ENCODE measurements at regions not wholly inside any gene's neighbourhood (a gene's known extent, or its start where the extent isn't known, plus 50 kb on each side); places are given as distances from the start of the nearest gene placed in this dataset.

DNA sequence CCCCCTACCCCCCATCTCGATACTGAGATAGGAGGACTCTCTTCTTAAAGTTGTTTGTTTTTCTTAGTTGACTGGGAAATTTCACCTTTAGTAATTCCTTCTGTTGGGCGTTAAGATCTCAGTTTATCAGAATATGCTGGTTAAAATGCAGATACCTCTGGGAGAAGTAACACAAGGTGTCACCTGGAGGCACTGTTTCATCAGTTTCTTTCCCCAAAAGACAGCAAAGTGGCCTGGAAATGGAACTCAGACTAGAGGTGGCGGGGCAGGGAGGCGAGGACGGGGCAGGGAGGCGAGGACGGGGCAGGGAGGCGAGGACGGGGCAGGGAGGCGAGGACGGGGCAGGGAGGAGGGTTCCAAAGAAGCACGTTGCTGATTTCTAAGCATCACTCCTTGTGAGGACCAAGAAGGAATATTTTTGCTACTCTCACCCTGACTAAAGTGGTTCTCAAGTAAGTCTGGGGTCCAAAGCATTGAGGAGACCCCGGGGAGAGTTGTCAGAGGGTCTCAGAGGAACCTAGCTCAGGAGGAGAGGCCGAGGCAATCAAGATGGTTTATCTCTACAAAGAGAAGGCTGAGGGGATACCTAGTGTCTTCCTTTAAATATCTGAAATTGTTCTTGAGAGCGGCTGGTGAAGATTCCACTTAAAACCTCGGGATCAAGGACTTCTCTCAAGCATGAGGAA, 147.0 kb upstream of the B3GAT1 start:
- DNase-seq, result no peak

DNA sequence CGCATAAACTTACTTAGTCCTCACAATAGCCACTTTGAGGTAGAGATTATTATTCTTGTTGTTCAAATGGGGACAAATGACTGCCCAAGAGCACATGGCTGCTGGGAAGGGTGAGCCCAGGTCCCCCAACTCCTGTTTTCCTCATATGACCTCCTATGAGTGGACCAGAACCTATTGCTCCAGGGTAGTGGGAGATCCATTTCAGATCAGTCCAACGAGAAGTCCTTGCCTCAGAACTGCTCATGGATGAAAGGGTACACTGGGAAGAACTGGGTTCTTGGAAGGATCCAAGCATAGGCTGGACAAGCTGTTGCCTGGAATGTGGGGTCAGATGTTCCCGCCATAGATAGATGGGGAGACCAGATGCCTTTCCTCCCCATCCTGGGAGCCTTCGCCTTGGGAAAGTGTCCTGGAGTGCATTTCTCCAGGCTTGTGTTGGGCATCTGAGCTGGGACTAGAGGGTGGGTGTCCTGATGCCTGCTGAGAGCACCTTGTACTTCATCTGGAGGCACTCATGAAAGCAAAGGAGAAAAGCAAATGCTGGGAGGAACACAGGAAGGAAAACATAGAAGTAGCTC, 146.3 kb upstream of the B3GAT1 start:
- DNase-seq, result no peak

DNA sequence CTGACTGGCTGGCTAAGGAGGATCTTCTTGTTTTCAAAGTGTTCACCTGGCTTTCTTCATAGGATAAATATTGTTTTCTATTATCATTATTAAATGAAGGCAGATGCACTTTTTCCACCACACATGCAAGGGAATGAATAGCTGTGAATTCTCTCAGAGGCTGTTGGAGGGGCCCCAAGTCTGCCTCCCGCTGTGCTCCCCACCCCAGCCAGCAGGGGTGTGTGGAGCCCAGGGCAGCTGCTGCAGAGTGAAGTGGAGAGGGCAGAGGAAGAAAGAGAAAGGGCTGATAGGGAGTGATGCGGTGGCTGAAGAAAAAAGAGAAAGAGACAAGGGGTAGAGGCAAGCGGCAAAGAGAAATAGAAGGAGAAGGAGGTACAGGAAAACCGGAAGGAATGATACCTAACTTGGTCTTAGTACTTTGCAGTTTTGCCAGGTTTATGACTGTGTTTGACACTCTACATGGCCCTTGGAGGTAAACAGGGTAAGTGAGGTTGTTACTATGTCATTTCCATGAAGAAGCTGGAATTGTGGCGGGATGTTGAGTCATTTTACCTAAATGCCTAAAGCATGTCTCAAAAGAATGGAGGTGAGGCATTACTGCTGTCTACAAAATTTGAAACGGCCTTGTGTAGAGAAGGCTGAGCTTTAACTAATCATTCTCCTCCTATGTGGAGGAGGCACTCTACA, 145.7 kb upstream of the B3GAT1 start:
- DNase-seq, result no peak

DNA sequence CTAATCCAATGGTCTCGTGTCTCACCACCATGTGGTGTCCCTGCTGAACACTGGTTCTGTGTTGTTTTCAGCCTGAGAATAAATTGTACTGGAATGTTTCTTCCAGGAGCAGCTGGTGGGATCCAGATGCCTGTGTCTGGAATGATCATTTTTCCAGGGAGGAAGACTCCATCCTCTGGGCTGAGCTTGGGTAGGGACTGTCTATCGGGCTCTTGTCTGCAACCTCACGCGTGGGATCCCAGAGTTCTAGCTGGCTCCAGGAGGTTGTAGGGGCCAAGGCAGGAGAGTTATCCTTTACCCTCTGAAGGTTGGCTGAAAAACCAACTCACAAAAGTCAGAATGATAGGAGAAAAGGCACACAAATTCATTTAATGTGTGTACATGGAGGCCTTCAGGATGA, 144.1 kb upstream of the B3GAT1 start:
- no peak for DNase-seq

DNA sequence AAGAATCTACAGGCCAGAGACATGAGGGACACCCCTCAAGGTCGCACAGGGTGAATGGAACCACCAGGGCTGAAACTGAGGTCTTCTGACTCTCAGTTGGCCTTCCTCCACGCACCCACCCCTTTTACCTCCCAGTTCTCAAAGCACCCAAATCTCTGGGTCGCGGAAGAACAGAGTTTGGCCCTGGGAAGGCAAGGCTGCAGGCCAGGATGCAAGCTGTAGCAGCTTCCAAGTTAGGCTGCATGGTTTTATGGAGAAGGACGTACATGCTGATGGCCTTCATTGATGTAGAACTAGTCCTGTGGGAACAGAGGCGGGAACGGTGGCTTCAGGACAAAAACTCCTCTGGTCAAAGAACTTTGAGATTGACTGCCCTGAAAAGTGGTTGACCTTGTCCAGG, 143.5 kb upstream of the B3GAT1 start:
- DNase-seq, result no peak

DNA sequence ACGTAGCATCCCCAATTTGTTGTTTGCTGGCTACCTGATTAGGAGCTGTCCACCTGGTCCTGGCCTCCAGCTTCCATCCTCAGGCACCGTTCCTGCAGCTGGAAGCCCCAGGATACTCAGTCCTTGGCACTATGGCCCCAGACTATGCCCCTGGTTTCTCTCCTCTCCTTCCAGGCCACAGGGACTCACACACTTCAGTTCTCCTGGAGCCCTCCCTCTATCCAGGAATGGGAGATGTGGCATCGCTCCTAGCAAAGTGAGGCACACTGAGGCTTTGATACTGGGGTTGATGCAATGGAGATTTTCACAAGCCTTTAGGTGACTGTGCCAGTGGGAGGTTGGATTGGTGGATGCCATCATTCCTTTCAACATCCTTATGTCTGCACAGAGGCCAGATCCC, 142.8 kb upstream of the B3GAT1 start:
- no peak for DNase-seq

DNA sequence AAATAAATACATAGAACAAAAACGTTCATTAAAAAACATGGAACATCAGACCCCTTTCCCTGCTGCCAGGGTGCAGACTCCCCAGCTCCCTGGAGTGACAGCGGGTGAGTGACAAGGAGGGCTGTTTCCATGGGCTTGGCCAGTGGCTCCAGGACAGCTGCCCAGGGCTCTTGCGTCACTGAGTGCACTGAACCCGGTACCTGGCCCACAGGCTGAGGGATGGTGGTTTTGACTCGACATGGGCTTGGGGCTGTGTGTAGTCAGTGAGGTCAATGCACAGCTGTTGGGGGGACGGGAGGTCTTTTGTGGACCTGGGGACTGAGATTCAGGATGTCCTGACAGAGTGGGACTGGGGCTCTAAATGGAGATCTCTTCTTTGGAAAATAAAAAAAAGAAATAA, 142.1 kb upstream of the B3GAT1 start:
- DNase-seq, result no peak

DNA sequence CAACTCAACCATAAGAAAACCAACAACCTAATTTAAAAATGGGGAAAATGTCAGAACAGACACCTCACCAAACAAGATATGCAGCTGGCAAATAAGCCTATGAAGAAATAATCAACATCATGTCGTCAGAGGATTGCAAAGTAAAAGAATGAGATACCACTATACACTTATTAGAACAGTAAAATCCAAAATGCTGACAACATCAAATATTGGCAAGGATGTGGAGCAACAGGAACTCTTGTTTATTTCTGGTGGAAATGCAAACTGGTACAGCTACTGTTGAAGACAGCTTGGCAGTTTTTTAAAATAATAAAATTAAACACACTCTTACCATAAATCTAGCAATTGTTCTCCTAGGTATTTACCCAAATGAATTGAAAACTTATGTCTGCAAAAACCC, 140.7 kb upstream of the B3GAT1 start:
- DNase-seq, result no peak

DNA sequence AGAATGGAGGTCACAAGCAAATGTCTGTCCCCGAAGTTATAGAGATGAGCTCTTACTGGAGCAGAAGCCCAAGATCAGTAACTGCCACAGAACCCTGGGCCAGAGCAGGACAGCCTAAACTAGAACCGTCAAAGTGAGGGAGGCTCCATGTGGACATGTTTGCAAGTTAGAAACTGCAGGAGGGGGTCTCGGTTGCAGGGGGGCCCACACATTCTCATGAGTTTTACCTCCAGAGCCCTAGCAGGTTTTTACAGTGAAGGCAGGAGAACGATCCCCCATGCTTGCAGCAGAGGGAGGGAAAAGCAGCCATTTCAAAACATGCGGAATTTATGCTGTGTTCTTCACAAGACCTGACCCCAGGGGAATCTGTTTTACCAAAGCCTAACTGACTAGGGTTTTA, 133.5 kb upstream of the B3GAT1 start:
- DNase-seq, result no peak

DNA sequence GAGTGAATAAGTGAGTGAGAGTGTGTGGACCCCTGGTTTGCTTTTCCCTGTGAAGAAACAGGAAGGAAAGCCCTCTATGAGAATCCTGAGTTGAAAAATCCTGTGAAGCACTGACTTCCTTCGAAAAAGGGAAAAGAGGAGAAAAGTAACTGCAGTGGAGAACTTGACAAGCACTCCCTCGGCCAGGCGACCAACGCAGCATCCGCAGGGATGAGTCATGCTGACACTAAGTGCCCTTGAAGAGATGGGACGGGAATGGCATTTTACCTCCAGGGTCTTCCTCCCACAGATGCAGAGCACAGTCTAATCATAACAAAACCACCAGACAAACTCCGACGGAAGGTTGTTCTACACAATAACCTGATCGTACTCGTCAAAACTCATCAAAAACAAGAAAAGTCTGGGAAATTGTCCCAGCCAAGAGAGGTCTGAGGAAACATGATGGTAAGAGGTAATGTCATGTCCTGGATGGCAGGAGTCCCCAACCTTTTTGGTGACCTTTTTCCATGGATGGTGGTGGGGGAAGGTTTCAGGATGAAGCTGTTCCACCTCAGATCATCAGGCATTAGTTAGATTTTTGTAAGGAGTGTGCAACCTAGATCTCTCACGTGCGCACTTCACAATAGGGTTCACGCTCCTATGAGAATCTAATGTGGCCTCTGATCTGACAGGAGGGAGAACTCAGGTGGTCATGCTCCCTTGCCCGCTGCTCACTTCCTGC, 132.2 kb upstream of the B3GAT1 start:
- no peak for DNase-seq

DNA sequence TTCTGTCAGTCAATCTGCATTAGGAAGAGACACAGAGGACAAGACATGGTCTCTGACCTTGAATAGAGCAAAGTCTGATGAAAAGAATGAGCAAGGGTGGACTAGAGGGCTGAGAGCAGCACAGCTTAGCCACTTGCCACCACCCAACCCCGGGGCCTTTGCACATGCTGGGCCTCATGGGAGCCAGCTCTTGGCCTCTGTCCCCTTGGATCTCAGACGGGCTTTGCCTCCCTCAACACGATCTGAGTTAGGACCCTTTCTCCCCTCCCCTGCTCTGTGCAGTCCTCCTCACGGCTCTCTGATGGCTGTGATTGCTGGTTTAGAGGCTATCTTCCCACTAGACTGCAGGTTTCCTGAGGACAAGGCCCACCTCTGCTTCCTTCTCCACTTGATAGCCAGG, 131.6 kb upstream of the B3GAT1 start:
- DNase-seq, result no peak

DNA sequence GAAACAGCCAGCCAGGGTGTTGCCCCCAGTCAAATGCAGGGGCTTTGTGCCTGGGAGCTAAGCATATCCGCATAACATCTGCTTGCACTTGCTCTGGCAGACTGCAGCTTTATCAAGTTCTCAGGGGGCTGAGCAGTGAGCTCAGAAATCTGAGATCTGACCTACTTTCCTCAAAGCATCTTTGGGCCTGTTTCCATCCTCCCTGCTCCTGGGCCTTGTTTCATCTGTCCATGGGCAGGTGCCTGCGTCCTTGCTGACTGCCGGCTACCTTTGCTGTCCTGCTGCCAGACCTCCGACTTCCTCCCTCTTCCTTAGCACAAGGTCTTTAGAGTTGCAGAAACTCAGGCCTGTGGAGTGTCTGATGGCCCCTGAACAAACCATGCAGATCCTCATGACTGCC, 131.2 kb upstream of the B3GAT1 start:
- DNase-seq, result no peak

DNA sequence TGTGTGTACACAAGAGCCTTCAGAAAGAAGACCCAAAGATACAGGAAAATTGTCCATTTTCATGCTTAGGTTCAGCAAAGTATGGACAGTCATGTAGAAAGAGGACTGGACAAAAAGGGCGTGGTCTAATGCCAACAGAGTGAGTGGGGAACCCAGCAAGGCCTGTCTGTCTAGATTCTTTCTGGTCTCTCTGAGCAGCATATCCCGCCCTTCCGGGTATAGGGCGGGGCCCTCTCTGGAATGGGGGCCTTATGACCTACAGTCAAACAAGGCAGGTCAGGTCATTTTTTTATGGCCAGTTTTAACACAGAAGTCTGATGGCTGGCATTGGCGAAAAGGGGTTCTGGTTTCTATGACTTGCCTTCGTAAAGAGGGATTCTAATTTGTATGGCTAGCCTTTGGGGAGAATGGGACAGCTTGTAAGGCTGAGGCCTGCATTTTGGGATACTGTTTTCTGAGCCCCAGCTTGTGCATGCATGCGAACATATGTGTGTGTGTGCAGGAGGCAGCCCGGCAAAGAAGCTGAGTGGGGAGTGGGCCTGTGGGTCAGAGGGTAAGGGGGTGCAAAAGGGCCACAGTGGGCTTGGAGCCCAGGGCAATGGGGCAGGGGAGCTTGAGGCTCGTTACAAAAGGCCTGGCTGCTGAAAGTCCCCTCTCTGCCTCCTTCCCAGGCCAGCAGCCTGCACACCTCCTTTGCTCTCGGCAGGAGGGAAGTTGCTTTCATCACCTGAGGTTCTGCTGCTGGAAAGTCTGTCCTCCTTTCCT, 130.5 kb upstream of the B3GAT1 start:
- DNase-seq, result no peak

DNA sequence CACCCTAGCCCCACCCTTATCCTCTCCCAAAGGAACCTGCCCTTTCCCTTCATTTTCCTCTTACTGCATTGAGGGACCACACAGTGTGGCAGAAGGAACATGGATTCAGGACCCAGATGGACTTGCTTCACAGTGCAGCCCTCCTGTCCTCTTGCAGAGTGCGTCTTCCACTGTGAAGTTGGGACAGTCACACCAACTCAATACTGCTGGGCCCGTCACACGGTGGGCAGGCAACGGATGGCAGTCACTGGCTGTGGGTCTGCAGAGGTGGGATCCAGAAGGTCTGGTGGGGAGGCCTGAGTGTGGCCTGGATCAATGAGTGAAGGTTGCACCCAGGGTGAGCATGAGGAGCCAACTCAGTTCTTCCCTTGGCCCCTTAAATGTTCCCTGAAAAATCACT, 129.9 kb upstream of the B3GAT1 start:
- DNase-seq, result no peak

DNA sequence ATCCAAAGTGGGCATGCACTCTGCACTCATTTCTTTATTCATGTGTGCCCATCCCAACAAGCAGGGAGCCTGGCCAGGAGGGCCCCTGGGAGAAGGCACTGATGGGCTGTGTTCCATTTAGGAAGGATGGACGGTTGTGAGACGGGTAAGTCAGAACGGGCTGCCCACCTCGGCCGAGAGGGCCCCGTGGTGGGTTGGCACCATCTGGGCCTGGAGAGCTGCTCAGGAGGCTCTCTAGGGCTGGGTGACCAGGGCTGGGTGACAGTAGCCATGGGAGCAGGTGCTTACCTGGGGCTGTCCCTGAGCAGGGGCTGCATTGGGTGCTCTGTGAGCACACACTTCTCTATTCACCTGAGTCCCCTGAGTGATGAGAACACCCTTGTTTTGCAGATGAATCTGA, 129.3 kb upstream of the B3GAT1 start:
- no peak for DNase-seq

DNA sequence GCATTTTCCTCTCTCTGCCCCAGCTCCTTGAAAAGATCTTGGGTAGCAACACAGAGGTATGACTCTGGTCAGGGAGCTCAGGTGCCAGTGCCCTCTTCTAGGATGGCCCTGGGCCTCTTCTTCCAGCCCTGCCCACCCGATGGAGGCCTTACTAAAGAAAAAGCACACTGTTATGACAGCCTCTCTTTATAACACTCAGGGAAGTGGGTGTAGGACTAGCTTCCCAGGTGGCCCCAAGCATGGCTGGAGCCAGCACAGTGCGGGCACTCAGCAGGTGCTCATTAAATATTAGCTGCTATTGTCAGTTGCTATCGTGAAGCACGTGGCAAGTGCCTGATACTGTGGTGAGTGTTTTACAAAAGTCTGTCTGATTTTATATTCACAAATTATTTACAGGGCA, 127.2 kb upstream of the B3GAT1 start:
- DNase-seq, result no peak

DNA sequence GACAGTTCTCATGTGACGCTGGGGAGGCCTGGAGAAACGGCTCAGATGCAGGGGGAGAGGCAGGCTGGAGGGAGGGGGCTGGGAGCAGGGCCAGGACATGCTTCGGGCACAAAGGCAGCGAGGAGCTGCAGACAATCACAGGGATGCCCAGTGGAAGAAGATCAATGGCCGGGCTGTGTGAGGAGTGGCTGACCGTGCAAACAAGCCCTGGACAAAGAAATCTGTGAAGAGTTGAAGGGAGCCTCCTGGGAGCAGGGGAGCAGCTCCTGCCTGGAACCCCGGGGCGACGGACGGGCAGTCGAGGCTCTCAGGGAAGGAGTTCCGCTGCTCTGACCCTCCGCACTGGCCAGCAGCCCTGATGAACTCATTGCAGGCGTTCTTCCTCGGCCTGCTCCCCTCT, 126.7 kb upstream of the B3GAT1 start:
- no peak for DNase-seq

DNA sequence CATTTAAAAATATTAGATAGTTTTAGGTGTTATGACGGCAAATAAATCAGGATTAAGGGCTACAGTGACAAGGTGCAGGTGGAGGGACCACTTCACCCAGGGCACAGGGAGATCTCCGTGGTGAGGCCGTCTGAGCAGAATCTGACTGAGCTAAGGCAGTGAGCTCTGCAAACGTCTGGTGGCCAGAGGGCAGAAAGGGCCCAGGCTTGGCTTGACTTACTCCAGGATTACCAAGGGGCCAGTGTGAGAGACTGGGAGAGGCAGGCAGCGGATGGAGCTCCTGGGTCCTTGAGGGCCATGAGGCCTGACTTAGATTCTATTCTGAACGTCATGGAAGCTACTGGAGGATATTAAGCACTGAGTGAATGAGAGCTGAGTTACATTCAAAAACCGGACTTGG, 125.9 kb upstream of the B3GAT1 start:
- no peak for DNase-seq

DNA sequence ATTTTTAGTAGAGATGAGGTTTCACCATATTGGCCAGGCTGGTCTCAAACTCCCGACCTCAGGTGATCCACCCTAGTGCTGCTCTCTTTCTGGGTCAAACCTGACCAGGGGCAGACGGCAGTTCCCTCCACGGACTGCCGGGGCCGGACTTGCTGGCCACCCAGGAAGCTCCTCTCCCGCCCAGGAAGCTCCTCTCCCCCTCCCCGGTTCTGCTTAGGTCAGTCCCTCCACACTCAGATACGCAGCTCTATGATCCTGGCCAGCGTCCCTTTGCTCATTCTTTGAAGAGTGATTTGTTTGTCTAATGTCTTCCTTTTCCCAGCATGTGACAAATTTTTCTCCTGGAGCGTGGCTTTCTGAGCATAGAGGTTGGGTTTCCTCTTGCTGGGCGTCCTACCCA, 125.3 kb upstream of the B3GAT1 start:
- no peak for DNase-seq

DNA sequence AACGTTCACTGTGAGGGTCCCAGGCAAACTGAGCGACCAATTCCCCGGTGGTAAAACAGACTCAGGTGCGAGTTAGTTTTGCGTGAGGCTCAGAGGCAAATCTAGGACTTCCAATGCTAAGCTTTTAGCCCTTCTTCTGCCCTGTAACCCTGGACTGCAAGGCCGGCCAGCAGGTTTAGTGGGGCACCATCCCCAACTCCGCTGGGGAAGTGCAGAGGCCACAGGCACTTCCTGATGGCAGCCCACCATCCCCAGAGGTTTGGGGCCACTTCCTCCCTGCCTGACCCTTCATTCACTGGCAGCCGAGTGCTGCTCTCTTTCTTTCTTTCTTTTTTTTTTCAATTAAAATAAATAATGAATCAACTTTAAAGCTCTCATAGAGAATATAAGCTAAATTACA, 124.6 kb upstream of the B3GAT1 start:
- no peak for DNase-seq

DNA sequence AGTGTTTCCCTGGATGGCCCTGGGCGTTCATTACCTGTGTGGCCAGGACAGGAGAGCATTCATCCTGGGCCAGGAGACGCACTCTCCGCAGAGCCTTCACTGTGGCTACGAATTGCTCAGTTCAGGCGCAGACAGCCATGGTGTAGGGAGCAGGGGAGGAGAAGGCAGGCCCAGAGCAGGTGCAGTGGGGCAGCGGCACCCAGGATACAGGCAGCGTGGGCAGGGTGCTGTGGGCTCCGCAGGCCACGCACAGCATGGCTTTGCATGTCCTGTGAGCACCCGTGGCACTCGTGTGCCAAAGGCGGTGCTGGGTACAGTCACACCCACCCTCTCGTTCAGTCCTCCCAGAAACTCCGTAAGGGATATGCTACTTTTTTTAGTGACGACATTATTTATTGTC, 124.2 kb upstream of the B3GAT1 start:
- no peak for DNase-seq
